SK-N-SH (cell line): ENCODE measurements at regions not wholly inside any gene's neighbourhood (a gene's known extent, or its start where the extent isn't known, plus 50 kb on each side); places are given as distances from the start of the nearest gene placed in this dataset.

Experiments
- CTCF ChIA-PET: fragments of 300-600, 350-600 bp; formaldehyde crosslinking; extraction: SDS; loops from one replicate; lab custom pipeline; 2021; lab: Yijun Ruan, JAX
- POLR2A ChIA-PET: fragments of 350-600 bp; sonication (Branson Sonifier 250); formaldehyde crosslinking; extraction: SDS; loops from one replicate; lab custom pipeline; 2020; ENCODE audit warnings: antibody characterized with exemption, inconsistent platforms; lab: Yijun Ruan, JAX
- DNase-seq: peaks from one replicate; pipeline ENCODE4 v3.0.0; 2012
- H2AFZ ChIP-seq: fragments of 200-600 bp; sonication (generic); 2 replicates; pipeline ENCODE4 v1.8.1; 2016; ENCODE audit warnings: antibody characterized with exemption, mild to moderate bottlenecking, low read depth
- H3F3A ChIP-seq: fragments of 200-600 bp; sonication (generic); replicated peaks from 2 replicates; pipeline ENCODE3; 2016; ENCODE audit warnings: antibody characterized with exemption, mild to moderate bottlenecking; ENCODE audit not compliant: insufficient read depth
- H3K27ac ChIP-seq, 2 experiments: fragments of 200-500 bp in 1 of 2; fragments of 200-600 bp in 1 of 2; sonication (Bioruptor generic) in 1 of 2; sonication (generic), shearing (Covaris generic) in 1 of 2; 2 replicates each; pipeline versions ENCODE4 v1.5.1 to v1.6.1; 2014 to 2016; ENCODE audit warnings: low read depth in 2 of 2, inconsistent platforms in 1 of 2, low read length in 1 of 2, mild to moderate bottlenecking in 1 of 2, mixed read lengths in 1 of 2
- H3K27me3 ChIP-seq: fragments of 200-600 bp; sonication (generic), shearing (Covaris generic); 2 replicates; pipeline ENCODE4 v1.6.1; 2016; ENCODE audit warnings: mixed run types; ENCODE audit not compliant: insufficient read depth
- H3K36me3 ChIP-seq, 2 experiments: fragments of 200-500 bp in 1 of 2; fragments of 200-600 bp in 1 of 2; sonication (Bioruptor generic) in 1 of 2; sonication (generic) in 1 of 2; replicated peaks in 1 of 2; 2 replicates each; pipeline versions ENCODE3 to v1.5.1; 2014 to 2016; ENCODE audit warnings: low read length in 1 of 2, mild to moderate bottlenecking in 1 of 2; ENCODE audit not compliant: insufficient read depth in 2 of 2, control insufficient read depth in 1 of 2
- H3K4me1 ChIP-seq, 2 experiments: fragments of 200-500 bp in 1 of 2; fragments of 200-600 bp in 1 of 2; sonication (Bioruptor generic) in 1 of 2; sonication (generic), shearing (Covaris generic) in 1 of 2; 2 replicates each; pipeline versions ENCODE4 v1.5.1 to v1.6.1; 2014 to 2016; ENCODE audit warnings: low read depth in 1 of 2, low read length in 1 of 2, mixed run types in 1 of 2; ENCODE audit not compliant: insufficient read depth in 2 of 2, control insufficient read depth in 1 of 2
- H3K4me2 ChIP-seq: fragments of 200-600 bp; sonication (generic), shearing (Covaris generic); 2 replicates; pipeline ENCODE4 v1.6.1; 2017; ENCODE audit warnings: mixed run types
- H3K4me3 ChIP-seq, 2 experiments: fragments of 200-500 bp in 1 of 2; fragments of 200-600 bp in 1 of 2; sonication (Bioruptor generic) in 1 of 2; sonication (generic), shearing (Covaris generic) in 1 of 2; 2 replicates each; pipeline versions ENCODE4 v1.5.1 to v1.8.1; 2014 to 2016; ENCODE audit warnings: low read depth in 2 of 2, inconsistent platforms in 1 of 2, low read length in 1 of 2, mild to moderate bottlenecking in 1 of 2, mixed read lengths in 1 of 2, moderate library complexity in 1 of 2
- H3K79me2 ChIP-seq: fragments of 200-600 bp; sonication (generic); 2 replicates; pipeline ENCODE4 v1.8.1; 2017; ENCODE audit warnings: mild to moderate bottlenecking; ENCODE audit not compliant: insufficient read depth
- H3K9ac ChIP-seq: fragments of 200-600 bp; sonication (generic); 2 replicates; pipeline ENCODE4 v1.6.1; 2017; ENCODE audit warnings: mixed run types
- H3K9me2 ChIP-seq: fragments of 200-600 bp; sonication (generic); 2 replicates; pipeline ENCODE4 v1.6.1; 2017; ENCODE audit warnings: mixed run types
- H3K9me3 ChIP-seq: fragments of 200-600 bp; sonication (generic); 2 replicates; pipeline ENCODE4 v1.6.1; 2017; ENCODE audit warnings: mixed run types, mild to moderate bottlenecking, moderate library complexity
- H4K20me1 ChIP-seq: fragments of 200-600 bp; sonication (generic); 2 replicates; pipeline ENCODE4 v1.6.1; 2017; ENCODE audit warnings: mild to moderate bottlenecking, mixed run types; ENCODE audit not compliant: insufficient read depth
- FOSL2 ChIP-seq: IDR thresholded peaks from 2 replicates; pipeline ENCODE4 v1.4.0; 2012; ENCODE audit warnings: low read depth, mild to moderate bottlenecking, moderate library complexity, borderline replicate concordance
- GATA2 ChIP-seq: sonication (generic); formaldehyde crosslinking; IDR thresholded peaks from 2 replicates; pipeline ENCODE4 v1.5.0; 2020; ENCODE audit warnings: mild to moderate bottlenecking, missing genetic modification reagents
- NFIC ChIP-seq: IDR thresholded peaks from 2 replicates; pipeline ENCODE4 v1.4.0; 2012; ENCODE audit warnings: borderline replicate concordance
- PBX3 ChIP-seq: IDR thresholded peaks from 2 replicates; pipeline ENCODE4; 2012
- POLR2AphosphoS5 ChIP-seq: IDR thresholded peaks from 2 replicates; pipeline ENCODE4 v1.6.1; 2012; ENCODE audit warnings: low read depth, low read length
- REST ChIP-seq: IDR thresholded peaks from 2 replicates; pipeline ENCODE4 v1.6.1; 2012; ENCODE audit warnings: mild to moderate bottlenecking, low read depth, low read length, moderate library complexity
- RFX5 ChIP-seq: IDR thresholded peaks from 2 replicates; pipeline ENCODE4 v1.6.1; 2012; ENCODE audit warnings: mild to moderate bottlenecking, improper control_type of control experiment, low read length
- TAF1 ChIP-seq: IDR thresholded peaks from 2 replicates; pipeline ENCODE4 v1.6.1; 2012; ENCODE audit warnings: low read depth, mild to moderate bottlenecking, low read length, moderate library complexity, borderline replicate concordance
- TEAD4 ChIP-seq: IDR thresholded peaks from 2 replicates; pipeline ENCODE4 v1.4.0; 2012; ENCODE audit warnings: mild to moderate bottlenecking, borderline replicate concordance; ENCODE audit not compliant: insufficient read depth
- USF2 ChIP-seq: fragments of 150-350 bp; IDR thresholded peaks from 2 replicates; pipeline ENCODE4 v1.6.1; 2017; ENCODE audit warnings: antibody characterized with exemption, low read length, low read depth, borderline replicate concordance
- YY1 ChIP-seq: IDR thresholded peaks from 2 replicates; pipeline ENCODE4 v1.4.0; 2012; ENCODE audit warnings: low read depth, mild to moderate bottlenecking
- ZBTB33 ChIP-seq: IDR thresholded peaks from 2 replicates; pipeline ENCODE4 v1.4.0; 2012; ENCODE audit warnings: low read depth, borderline replicate concordance
- WGBS: methylation state at CpG from one replicate; pipeline ENCODE4 v1.1.6; 2017; ENCODE audit warnings: low lambda C conversion rate; 5-methylcytosine and 5-hydroxymethylcytosine counted together

GRCh38 chr20:39910536-39910935, 778.5 kb downstream of the MAFB start:
- H3K79me2 ChIP-seq: no peaks in the 10 kb centered on the region
- H4K20me1 ChIP-seq: no peaks in the 10 kb centered on the region
- H3K4me3 ChIP-seq: no peak overlapping the region
- no peak overlapping the region for H3K27ac ChIP-seq
- no peak overlapping the region for H3K4me2 ChIP-seq
- H3K9me2 ChIP-seq: no peaks in the 10 kb centered on the region
- no peaks in the 10 kb centered on the region for H3K36me3 ChIP-seq
- no peaks in the 10 kb centered on the region for H3K9me3 ChIP-seq
- H3F3A ChIP-seq: no peaks in the 10 kb centered on the region
- ChIA-PET POLR2A (no interaction called here), CTCF (interaction anchor here (1.6 to 1.8 kb wide), 2 partner anchors 16 to 17 kb away, joined by 4 read pairs; no protein-coding TSS in a partner anchor)
- no peaks in the 10 kb centered on the region for H3K27me3 ChIP-seq
- TF ChIP-seq POLR2AphosphoS5 (no peak), REST (no peak), RFX5 (no peak), NFIC (no peak), TAF1 (no peak), FOSL2 (no peak), YY1 (no peak), PBX3 (no peak), USF2 (no peak)
- H3K9ac ChIP-seq: no peak overlapping the region
- H3K4me1 ChIP-seq: no peaks in the 10 kb centered on the region
- 25% methylated on average over 2 of the region's 2 CpGs for WGBS
- no peak for DNase-seq
- H2AFZ ChIP-seq: no peak overlapping the region

DNA sequence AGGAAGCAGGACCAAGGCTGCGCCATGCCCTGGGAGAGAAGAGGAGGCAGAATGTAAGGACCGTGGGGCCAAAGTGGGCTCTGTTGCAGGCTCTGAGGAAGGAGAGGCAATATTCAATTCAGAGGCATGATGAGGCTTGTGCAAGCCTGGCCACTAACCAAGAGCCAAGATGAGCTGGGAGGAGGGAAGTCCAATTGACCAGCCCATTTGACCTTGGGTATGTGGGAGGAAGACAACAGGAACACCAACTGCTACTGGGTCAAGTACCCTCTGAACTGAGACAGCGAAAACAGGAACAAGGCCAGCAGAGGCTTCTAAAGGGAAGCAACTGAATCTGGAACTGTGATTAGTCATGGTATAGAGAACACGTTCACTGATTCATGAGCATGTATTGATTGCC, 779.6 kb downstream of the MAFB start:
- no peak for DNase-seq
- Histone ChIP-seq H3K4me2 (no peak overlapping the region), H3K79me2 (no peaks in the 10 kb centered on the region), H4K20me1 (no peaks in the 10 kb centered on the region), H3K4me1 (no peaks in the 10 kb centered on the region), H3F3A (no peaks in the 10 kb centered on the region), H3K9ac (no peak overlapping the region), H3K9me3 (no peaks in the 10 kb centered on the region), H3K4me3 (no peak overlapping the region), H3K9me2 (no peaks in the 10 kb centered on the region), H2AFZ (no peak overlapping the region), H3K36me3 (no peaks in the 10 kb centered on the region), H3K27me3 (no peaks in the 10 kb centered on the region), H3K27ac (no peak overlapping the region)
- ChIA-PET POLR2A (no interaction called here), CTCF (no interaction called here)
- TF ChIP-seq ZBTB33 (no peak), GATA2 (CRISPR knock-in tag) (no peak), NFIC (no peak), USF2 (no peak), TEAD4 (no peak), TAF1 (no peak)
- 36% methylated on average over 4 of the region's 4 CpGs for WGBS
